ENCODE measurements at regions not wholly inside any gene's neighbourhood (a gene's known extent, or its start where the extent isn't known, plus 50 kb on each side); places are given as distances from the start of the nearest gene placed in this dataset.

DNA sequence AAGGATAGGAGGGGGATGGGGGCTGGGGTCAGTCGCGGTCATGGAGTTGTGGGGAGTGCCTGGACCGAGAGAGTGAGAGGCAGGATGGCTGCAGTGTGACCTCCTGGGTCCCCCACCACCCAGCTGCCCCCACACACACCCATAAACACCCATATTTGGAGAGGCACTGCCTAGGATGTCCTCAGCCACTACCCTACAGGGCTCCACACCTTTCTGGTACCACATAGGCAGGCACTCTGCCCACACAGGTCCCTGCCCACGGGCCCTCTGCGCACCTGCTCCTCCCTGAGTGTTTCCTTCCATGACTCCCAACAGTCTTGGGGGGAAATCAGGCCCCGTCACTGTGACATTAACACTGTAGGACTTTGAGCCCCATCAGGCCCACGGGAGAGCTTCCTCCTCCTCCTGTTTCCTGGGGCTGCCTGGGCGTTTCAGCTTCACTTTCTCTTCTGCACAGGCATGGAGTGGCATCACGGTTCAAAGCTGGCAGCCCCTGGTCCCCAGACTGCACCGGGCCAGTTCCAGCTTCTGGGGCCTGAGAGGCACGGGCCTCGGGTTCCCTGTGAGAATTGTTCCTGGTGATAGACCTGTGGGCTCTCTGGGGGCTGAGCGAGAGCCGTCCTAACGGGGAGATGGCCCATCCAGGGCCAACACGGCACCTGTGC, 207.0 kb upstream of the C14orf180 start:
- TF ChIP-seq ZNF169 (tag by site-specific recombination; IDR thresholded peaks at IDR 0.05): no peak
- TF ChIP-seq, protein P1, sequence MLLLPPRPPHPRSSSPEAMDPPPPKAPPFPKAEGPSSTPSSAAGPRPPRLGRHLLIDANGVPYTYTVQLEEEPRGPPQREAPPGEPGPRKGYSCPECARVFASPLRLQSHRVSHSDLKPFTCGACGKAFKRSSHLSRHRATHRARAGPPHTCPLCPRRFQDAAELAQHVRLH (tag by site-specific recombination; IDR thresholded peaks at IDR 0.05): no peak
- no peak for TF ChIP-seq ZSCAN30 (tag by site-specific recombination; IDR thresholded peaks at IDR 0.05)
- TF ChIP-seq, protein P2, sequence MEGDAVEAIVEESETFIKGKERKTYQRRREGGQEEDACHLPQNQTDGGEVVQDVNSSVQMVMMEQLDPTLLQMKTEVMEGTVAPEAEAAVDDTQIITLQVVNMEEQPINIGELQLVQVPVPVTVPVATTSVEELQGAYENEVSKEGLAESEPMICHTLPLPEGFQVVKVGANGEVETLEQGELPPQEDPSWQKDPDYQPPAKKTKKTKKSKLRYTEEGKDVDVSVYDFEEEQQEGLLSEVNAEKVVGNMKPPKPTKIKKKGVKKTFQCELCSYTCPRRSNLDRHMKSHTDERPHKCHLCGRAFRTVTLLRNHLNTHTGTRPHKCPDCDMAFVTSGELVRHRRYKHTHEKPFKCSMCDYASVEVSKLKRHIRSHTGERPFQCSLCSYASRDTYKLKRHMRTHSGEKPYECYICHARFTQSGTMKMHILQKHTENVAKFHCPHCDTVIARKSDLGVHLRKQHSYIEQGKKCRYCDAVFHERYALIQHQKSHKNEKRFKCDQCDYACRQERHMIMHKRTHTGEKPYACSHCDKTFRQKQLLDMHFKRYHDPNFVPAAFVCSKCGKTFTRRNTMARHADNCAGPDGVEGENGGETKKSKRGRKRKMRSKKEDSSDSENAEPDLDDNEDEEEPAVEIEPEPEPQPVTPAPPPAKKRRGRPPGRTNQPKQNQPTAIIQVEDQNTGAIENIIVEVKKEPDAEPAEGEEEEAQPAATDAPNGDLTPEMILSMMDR (tag by site-specific recombination; IDR thresholded peaks at IDR 0.05): no peak
- no peak for TF ChIP-seq ZNF214 (tag by site-specific recombination; IDR thresholded peaks at IDR 0.05; ENCODE audit: borderline replicate concordance)
- no peak for TF ChIP-seq ZNF138 (tag by site-specific recombination; IDR thresholded peaks at IDR 0.05; ENCODE audit: borderline replicate concordance)
- no peak for TF ChIP-seq ZNF707 (tag by site-specific recombination; IDR thresholded peaks at IDR 0.05)
- no peak for TF ChIP-seq ZNF510 (tag by site-specific recombination; IDR thresholded peaks at IDR 0.05; ENCODE audit: insufficient replicate concordance)
- TF ChIP-seq, protein P3, sequence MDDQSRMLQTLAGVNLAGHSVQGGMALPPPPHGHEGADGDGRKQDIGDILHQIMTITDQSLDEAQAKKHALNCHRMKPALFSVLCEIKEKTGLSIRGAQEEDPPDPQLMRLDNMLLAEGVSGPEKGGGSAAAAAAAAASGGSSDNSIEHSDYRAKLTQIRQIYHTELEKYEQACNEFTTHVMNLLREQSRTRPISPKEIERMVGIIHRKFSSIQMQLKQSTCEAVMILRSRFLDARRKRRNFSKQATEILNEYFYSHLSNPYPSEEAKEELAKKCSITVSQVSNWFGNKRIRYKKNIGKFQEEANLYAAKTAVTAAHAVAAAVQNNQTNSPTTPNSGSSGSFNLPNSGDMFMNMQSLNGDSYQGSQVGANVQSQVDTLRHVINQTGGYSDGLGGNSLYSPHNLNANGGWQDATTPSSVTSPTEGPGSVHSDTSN (CRISPR knock-in tag; IDR thresholded peaks at IDR 0.05): no peak
- no peak for TF ChIP-seq YY1 (tag by site-specific recombination; IDR thresholded peaks at IDR 0.05)
- TF ChIP-seq, protein P4, sequence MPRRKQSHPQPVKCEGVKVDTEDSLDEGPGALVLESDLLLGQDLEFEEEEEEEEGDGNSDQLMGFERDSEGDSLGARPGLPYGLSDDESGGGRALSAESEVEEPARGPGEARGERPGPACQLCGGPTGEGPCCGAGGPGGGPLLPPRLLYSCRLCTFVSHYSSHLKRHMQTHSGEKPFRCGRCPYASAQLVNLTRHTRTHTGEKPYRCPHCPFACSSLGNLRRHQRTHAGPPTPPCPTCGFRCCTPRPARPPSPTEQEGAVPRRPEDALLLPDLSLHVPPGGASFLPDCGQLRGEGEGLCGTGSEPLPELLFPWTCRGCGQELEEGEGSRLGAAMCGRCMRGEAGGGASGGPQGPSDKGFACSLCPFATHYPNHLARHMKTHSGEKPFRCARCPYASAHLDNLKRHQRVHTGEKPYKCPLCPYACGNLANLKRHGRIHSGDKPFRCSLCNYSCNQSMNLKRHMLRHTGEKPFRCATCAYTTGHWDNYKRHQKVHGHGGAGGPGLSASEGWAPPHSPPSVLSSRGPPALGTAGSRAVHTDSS (tag by site-specific recombination; IDR thresholded peaks at IDR 0.05): no peak
- TF ChIP-seq SP2 (tag by site-specific recombination; IDR thresholded peaks at IDR 0.05): no peak
- TF ChIP-seq ZNF311 (tag by site-specific recombination; IDR thresholded peaks at IDR 0.05; ENCODE audit: borderline replicate concordance): no peak

All from HEK293 (cell line).